ENCODE measurements at regions not wholly inside any gene's neighbourhood (a gene's known extent, or its start where the extent isn't known, plus 50 kb on each side); places are given as distances from the start of the nearest gene placed in this dataset.

DNA sequence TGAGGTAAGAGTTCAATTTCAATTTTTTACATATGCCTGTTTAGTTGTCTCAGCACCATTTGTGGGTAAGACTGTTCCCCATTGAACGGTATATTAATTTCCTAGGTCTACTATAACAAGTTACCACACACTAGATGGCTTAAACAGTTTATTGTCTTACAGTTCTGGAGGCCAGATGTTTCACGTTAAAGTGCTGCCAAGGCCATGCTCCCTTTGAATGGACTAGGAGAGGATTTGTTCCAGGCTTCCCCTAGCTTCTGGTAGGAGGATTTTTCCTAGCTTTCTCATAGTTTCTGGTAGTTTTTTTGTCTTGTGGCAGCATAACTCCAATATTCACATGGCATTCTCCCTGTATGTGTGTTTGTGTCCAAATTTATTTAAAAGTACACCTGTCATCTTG is 149.3 kb upstream of the CYSLTR1 start:
- no peak for DNase-seq

DNA sequence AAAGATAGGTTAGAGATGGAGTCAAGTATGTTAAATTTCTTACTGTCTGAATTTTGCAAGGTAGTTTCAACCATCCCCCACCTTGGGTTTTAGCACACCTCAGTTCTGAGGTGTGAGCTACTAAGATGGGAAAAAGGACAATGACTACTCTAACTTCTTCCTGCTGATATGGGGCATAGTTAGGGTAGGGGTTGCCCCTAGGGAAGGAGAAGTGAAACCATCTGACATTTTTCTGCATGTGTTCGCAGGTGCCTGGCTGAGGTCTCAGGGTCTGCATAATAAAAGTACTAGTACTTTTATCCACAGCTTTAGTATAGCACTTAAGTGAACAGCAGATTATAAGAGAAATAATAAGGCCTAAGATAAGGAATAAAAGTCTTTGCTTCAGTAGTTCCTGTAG is 129.5 kb upstream of the CYSLTR1 start:
- DNase-seq, result no peak

DNA sequence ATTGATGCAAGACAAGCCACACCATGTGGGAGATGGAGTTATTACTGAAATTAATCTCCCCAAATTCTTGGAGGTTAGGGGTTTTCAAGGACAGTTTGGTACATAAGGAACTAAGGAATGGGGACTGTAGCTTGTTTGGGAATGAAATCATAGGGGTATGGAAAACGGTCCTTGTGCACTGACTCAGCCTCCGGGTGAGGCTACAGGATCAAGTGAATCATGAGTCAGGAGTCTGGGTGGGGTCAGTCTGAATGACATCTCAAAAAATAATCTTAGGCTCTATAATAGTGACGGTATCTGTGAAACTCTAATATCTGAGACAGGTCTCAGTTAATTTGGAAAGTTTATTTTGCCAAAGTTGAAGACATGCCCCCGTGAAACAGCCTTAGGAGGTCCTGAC is 128.5 kb upstream of the CYSLTR1 start:
- no peak for DNase-seq

DNA sequence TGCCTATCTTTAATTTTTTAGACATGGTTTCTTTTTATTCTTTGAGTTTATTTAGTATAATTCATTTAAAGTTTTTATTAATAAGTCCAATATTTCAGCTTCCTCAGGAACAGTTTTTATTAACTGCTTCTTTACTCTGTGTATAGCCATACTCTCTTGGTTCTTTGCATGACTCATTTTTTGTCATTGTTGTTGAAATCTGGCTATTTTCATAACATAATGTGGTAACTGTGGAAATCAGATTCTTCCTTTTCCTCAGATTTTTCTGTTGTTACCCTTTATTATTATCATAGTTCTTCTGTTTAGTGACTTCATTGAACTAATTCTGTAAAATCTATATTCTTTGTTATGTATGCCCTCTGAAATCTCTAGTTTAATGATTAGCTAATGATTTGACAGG is 124.9 kb upstream of the CYSLTR1 start:
- DNase-seq, result no peak

DNA sequence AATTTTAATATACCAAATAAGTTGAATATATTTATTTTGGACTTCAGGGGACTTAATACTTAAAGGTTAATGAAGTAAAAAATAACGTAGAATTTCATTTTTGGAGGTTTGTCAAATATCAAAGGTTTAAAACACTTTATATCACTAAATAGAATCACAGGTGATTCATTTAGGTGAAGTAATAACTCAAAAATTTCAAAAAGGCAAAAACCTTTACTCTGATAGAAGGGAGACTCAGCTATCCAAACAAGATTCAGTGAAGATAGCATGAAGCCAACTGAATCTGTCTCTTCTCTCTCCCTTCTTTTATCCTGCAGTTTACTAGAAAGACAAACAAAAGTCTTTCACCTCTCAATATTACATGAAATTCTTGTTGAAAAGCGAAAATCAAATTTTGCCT is 110.2 kb upstream of the CYSLTR1 start:
- DNase-seq, result no peak

DNA sequence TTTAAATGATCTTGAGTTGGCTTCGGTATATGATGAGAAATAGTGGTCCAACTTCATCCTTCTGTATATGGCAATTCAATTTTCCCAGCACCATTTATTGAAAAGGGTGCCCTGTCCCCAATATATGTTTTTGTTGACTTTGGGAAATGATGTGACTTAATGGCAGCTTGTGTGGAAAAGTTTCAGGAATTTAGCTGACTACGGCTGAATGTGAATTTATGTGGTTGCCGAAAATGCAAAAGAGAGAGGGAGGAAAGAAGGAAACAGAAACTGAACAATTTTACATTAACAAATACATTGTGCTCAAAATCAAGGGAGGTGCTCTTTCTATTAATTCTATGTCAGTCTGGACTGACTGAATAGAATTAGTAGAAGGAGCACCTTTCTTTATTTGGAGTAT is 101.8 kb upstream of the CYSLTR1 start:
- DNase-seq, result no peak

DNA sequence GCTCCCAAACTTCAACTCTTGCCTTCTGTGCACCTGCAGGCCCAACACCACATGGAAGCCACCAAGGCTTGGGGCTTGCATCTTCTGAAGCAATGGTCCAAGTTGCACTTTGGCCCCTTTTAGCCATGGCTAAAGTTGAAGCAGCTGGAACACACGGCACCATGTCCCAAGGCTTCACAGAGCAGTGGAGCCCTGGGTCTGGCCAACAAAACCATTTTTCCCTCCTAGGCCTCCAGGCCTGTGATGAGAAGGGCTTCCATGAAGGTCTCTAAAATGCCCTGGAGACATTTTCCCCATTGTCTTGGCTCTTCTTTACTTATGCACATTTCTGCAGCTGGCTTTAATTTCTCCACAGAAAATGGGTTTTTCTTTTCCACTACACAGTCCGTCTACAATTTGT is 61.3 kb upstream of the CYSLTR1 start:
- DNase-seq, result no peak

DNA sequence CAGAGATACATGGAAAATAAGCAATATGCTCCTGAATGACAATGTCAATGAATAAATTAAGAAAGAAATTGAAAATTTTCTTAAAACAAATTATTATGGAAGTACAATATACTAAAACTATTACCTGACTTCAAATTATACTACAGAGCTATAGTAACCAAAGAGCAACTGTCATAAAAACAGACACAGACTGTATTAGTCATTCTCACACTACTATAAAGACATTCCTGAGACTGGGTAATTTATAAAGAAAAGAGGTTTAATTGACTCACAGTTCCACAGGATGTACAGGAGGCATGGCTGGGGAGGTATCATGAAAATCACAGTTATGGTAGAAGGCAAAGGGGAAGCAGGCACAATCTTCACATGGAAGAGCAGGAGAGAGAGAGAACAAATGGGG is 60.0 kb upstream of the CYSLTR1 start:
- DNase-seq, result no peak

DNA sequence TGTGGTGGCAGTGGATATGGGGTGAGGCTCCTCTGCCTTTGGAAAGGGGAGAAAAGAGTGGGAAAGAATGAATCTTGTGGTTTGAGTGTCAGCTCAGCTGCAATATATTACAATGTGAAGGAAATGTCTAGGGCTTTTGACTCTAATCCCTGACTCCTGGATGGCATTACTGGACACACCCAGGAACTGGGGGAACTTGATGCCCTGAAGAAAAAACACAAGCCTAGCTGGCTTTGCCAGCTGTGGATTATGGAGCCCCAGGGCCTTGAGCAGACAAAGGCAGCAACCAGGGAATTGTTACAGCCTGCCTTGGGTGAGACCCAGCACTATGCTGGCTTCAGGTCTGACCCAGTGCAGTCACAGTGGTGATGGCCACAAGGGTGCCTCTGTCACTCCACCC is 57.1 kb upstream of the CYSLTR1 start:
- DNase-seq, result no peak

DNA sequence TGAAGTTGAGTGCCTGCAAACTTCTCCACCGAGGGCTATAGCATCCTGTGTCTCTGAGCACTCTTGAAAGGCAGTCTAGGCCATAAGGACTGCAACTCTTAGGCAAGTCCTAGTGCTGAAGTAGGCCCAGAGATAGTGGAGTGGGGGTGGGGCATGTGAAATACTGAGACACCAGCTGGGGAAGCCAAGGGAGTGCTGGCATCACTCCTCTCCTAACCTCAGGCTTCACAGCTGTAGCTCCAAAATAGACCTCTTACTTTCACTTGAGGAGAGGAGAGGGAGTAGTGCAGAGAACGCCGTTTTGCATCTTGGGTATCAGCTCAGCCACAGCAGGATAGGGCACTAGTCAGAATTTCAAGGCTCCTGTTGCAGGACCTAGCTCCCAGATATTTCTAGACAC is 56.2 kb upstream of the CYSLTR1 start:
- no peak for DNase-seq

DNA sequence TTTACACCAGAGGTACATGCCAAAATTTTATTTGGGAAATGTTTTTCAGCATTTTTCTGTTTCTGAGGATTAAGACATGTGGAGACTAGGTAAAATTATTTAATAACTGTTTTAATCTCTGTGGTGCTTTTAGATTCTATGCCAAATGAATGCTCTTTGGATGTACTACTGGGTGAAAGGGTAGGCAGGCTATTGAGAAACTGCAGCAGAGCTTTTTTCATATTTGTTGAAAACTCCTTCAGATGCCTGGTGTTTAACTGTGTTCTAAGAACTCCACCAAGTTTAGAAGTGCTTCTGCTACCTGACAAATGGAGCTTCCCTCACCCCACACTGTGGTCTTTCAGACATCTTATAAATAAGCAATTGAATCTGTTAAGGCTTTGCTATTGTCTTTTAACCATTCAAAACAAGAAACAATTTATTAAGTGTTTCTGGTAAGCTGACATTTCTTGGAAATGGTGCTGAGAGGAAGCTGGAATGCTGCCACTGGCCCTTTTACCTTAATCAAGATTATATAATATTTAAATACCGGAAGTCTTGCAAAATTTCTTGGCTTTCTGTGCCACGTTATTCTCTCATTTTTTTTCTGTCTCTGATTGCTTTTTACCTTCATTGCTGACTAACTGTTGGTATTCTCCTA is 51.2 kb upstream of the CYSLTR1 start:
- no peak for DNase-seq

Measured in CD4-positive, alpha-beta T cell treated with Interleukin-21 for 1 hour (primary cell).